HepG2 (cell line): ENCODE measurements at regions not wholly inside any gene's neighbourhood (a gene's known extent, or its start where the extent isn't known, plus 50 kb on each side); places are given as distances from the start of the nearest gene placed in this dataset.

Experiments used
- ATAC-seq: fragments of 200-7000 bp; cut with Tn5 transposase; 3 replicates; pipeline ENCODE4 v1.9.1; 2020; ENCODE audit warnings: mild to moderate bottlenecking, moderate library complexity
- BruUV-seq: library from RNA; stranded (reverse); fragments of 400-500 nt; replicated peaks from 2 replicates; lab custom pipeline; 2021; lab: Mats Ljungman, UMichigan
- CTCF ChIA-PET: fragments of 300-600 bp; formaldehyde crosslinking; extraction: SDS; loops from one replicate; lab custom pipeline; 2021; ENCODE audit warnings: low total read pairs, inconsistent platforms, low intra/inter-chr PET ratio; lab: Yijun Ruan, JAX
- POLR2A ChIA-PET: fragments of 350-600 bp; sonication (Branson Sonifier 250); formaldehyde crosslinking; loops from one replicate; lab custom pipeline; 2020; ENCODE audit warnings: antibody characterized with exemption, inconsistent platforms; lab: Yijun Ruan, JAX
- DNase-seq: peaks from one replicate; pipeline ENCODE4 v3.0.0-alpha.2; 2015; ENCODE audit warnings: low spot score
- FAIRE-seq: peaks from 3 replicates; lab custom pipeline; 2011; peaks lifted over from hg19 to GRCh38; lab: Jason Lieb, UNC
- H2AFZ ChIP-seq: one replicate; pipeline ENCODE4 v1.6.1; 2011; ENCODE audit warnings: low read length, inconsistent platforms
- H3K27ac ChIP-seq: fragments of 300-600 bp; 3 replicates; pipeline ENCODE4 v1.8.0; 2011; ENCODE audit warnings: mixed run types, mild to moderate bottlenecking, mixed read lengths, low read length, inconsistent platforms; ENCODE audit not compliant: insufficient read depth; ENCODE audit errors: extremely low read length
- H3K27me3 ChIP-seq, 2 experiments: fragments of 200-600 bp in 1 of 2; 2 replicates in 1 of 2; 3 replicates in 1 of 2; pipeline versions ENCODE4 v1.6.0 to v1.8.0; 2011; ENCODE audit warnings: low read length in 2 of 2, mild to moderate bottlenecking in 2 of 2, moderate library complexity in 2 of 2, inconsistent platforms in 1 of 2; ENCODE audit not compliant: insufficient read depth in 2 of 2, control insufficient read depth in 1 of 2
- H3K36me3 ChIP-seq, 2 experiments: fragments of 200-600 bp in 1 of 2; replicated peaks in 1 of 2; 2 replicates in 1 of 2; 3 replicates in 1 of 2; pipeline versions ENCODE4 v1.5.1 to v1.8.0; 2011; ENCODE audit warnings: low read length in 2 of 2, inconsistent platforms in 1 of 2; ENCODE audit not compliant: insufficient read depth in 2 of 2, control insufficient read depth in 1 of 2
- H3K4me1 ChIP-seq: 2 replicates; pipeline ENCODE4 v1.5.1; 2012; ENCODE audit warnings: low read length, inconsistent platforms; ENCODE audit not compliant: insufficient read depth
- H3K4me2 ChIP-seq: 2 replicates; pipeline ENCODE4 v1.6.0; 2011; ENCODE audit warnings: low read depth, low read length, inconsistent platforms
- H3K4me3 ChIP-seq, 3 experiments: fragments of 200-600 bp in 1 of 3; sonication (generic), shearing (Covaris generic) in 1 of 3; replicated peaks in 1 of 3; 2 replicates each; pipeline ENCODE4 v1.5.1; 2011 to 2016; ENCODE audit warnings: low read length in 3 of 3, inconsistent platforms in 2 of 3, low read depth in 2 of 3, mild to moderate bottlenecking in 2 of 3, control low read depth in 1 of 3, mixed read lengths in 1 of 3; ENCODE audit not compliant: insufficient read depth in 1 of 3
- H3K79me2 ChIP-seq: one replicate; pipeline ENCODE4 v1.6.1; 2011; ENCODE audit warnings: low read length, inconsistent platforms; ENCODE audit not compliant: insufficient read depth
- H3K9ac ChIP-seq: 2 replicates; pipeline ENCODE4 v1.6.0; 2011; ENCODE audit warnings: mild to moderate bottlenecking, low read depth, low read length, inconsistent platforms; ENCODE audit not compliant: insufficient read depth
- H3K9me3 ChIP-seq: 2 replicates; pipeline ENCODE4 v1.5.1; 2012; ENCODE audit warnings: mild to moderate bottlenecking, low read length
- H4K20me1 ChIP-seq: 2 replicates; pipeline ENCODE4 v1.6.0; 2011; ENCODE audit warnings: inconsistent platforms, mild to moderate bottlenecking, low read length, moderate library complexity; ENCODE audit not compliant: insufficient read depth
- BRCA1 ChIP-seq: sonication (generic); formaldehyde crosslinking; IDR thresholded peaks from 2 replicates; pipeline ENCODE4 v1.4.0; 2020; ENCODE audit warnings: missing genetic modification reagents
- CEBPG ChIP-seq: IDR thresholded peaks from 2 replicates; pipeline ENCODE4 v1.6.1; 2016
- GABPB1 ChIP-seq: IDR thresholded peaks from 2 replicates; pipeline ENCODE4 v1.6.1; 2016; ENCODE audit warnings: mild to moderate bottlenecking, missing genetic modification reagents, moderate library complexity, missing compliant biosample characterization
- HIVEP1 ChIP-seq: sonication (generic); formaldehyde crosslinking; IDR thresholded peaks from 2 replicates; pipeline ENCODE4 v1.4.0; 2020; ENCODE audit warnings: mild to moderate bottlenecking, missing genetic modification reagents
- HNRNPUL1 ChIP-seq: fragments of 200-400 bp; formaldehyde crosslinking; IDR thresholded peaks from 2 replicates; pipeline ENCODE4 v1.6.1; 2017; ENCODE audit warnings: low read depth, mild to moderate bottlenecking, low read length, moderate library complexity
- MAF1 ChIP-seq: sonication (generic); formaldehyde crosslinking; IDR thresholded peaks from 2 replicates; pipeline ENCODE4 v1.5.0; 2020; ENCODE audit warnings: missing genetic modification reagents, borderline replicate concordance
- MXD1 ChIP-seq: sonication (generic); formaldehyde crosslinking; IDR thresholded peaks from 2 replicates; pipeline ENCODE4 v1.4.0; 2020; ENCODE audit warnings: mild to moderate bottlenecking, missing genetic modification reagents
- NAIF1 ChIP-seq: sonication (generic); formaldehyde crosslinking; IDR thresholded peaks from 2 replicates; pipeline ENCODE4 v1.5.0; 2020; ENCODE audit warnings: mild to moderate bottlenecking, missing genetic modification reagents, borderline replicate concordance
- RBFOX2 ChIP-seq: fragments of 200-400 bp; formaldehyde crosslinking; IDR thresholded peaks from 2 replicates; pipeline ENCODE4 v1.6.1; 2017; ENCODE audit warnings: low read depth, mild to moderate bottlenecking, low read length
- TFAP4 ChIP-seq: sonication (generic); IDR thresholded peaks from 2 replicates; pipeline ENCODE4 v1.6.1; 2016; ENCODE audit warnings: low read depth, borderline replicate concordance
- ZBTB39 ChIP-seq: sonication (generic); formaldehyde crosslinking; IDR thresholded peaks from 2 replicates; pipeline ENCODE4 v1.5.0; 2020; ENCODE audit warnings: missing genetic modification reagents
- ZBTB7B ChIP-seq: sonication (generic); formaldehyde crosslinking; IDR thresholded peaks from 2 replicates; pipeline ENCODE4 v1.4.0; 2020; ENCODE audit warnings: missing genetic modification reagents
- ZFP36L1 ChIP-seq: sonication (generic); formaldehyde crosslinking; IDR thresholded peaks from 2 replicates; pipeline ENCODE4 v1.8.0; 2022; ENCODE audit warnings: mild to moderate bottlenecking, missing genetic modification reagents, moderate library complexity
- ZFP37 ChIP-seq: sonication (generic); formaldehyde crosslinking; IDR thresholded peaks from 2 replicates; pipeline ENCODE4 v1.4.0; 2020; ENCODE audit warnings: missing genetic modification reagents, borderline replicate concordance
- ZKSCAN8 ChIP-seq: IDR thresholded peaks from 2 replicates; pipeline ENCODE4 v1.6.1; 2016; ENCODE audit warnings: borderline replicate concordance, missing genetic modification reagents, missing compliant biosample characterization
- ZNF775 ChIP-seq: sonication (generic); formaldehyde crosslinking; IDR thresholded peaks from 2 replicates; pipeline ENCODE4 v1.4.0; 2020; ENCODE audit warnings: missing genetic modification reagents, mild to moderate bottlenecking, moderate library complexity, borderline replicate concordance
- WGBS: methylation state at CpG from one replicate; pipeline ENCODE4 v1.1.6; 2017; ENCODE audit warnings: low lambda C conversion rate; 5-methylcytosine and 5-hydroxymethylcytosine counted together
- in situ Hi-C: cut with HindIII; loops from 2 replicates; pipeline ENCODE4 v1.10.0; 2017; ENCODE audit warnings: low pct_unique_long_range_greater_than_20kb; ENCODE audit not compliant: extremely low pct_ligation_motif_present
- intact Hi-C: fragments of 100-400 bp; cut with micrococcal nuclease; formaldehyde crosslinking; loops from one replicate; pipeline ENCODE4 v1.10.0; 2022; ENCODE audit not compliant: unreplicated experiment

GRCh38 chr14:76309572-76310162 lies 66.3 kb upstream of the ESRRB start:
- Histone ChIP-seq H2AFZ (no peak overlapping the region), H3K4me1 (no peaks in the 10 kb centered on the region), H4K20me1 (no peaks in the 10 kb centered on the region), H3K27ac (no peak overlapping the region), H3K4me2 (no peak overlapping the region), H3K9ac (no peak overlapping the region), H3K36me3 (no peaks in the 10 kb centered on the region), H3K79me2 (no peaks in the 10 kb centered on the region), H3K4me3 (no peak overlapping the region), H3K27me3 (no peaks in the 10 kb centered on the region), H3K9me3 (no peaks in the 10 kb centered on the region)
- intact Hi-C loops, result no loop called here
- CTCF ChIA-PET, result no interaction called here
- BruUV-seq, result no TSS peak
- ATAC-seq (no peak), FAIRE-seq (no peak), DNase-seq (no peak)
- POLR2A ChIA-PET, result no interaction called here
- 56% methylated on average over 8 of the region's 8 CpGs for WGBS
- TF ChIP-seq TFAP4, result no peak
- in situ Hi-C loops, result no loop called here

- no TSS peak for BruUV-seq
- Histone ChIP-seq H3K4me1 (no peaks in the 10 kb centered on the region), H3K4me3 (no peak overlapping the region), H3K9me3 (no peaks in the 10 kb centered on the region), H3K27me3 (no peaks in the 10 kb centered on the region), H4K20me1 (no peaks in the 10 kb centered on the region), H2AFZ (no peak overlapping the region), H3K27ac (no peak overlapping the region), H3K36me3 (no peaks in the 10 kb centered on the region), H3K9ac (no peak overlapping the region), H3K79me2 (no peaks in the 10 kb centered on the region), H3K4me2 (no peak overlapping the region)
- DNase-seq, result no peak
- WGBS, result 72% methylated on average over 11 of the region's 13 CpGs
- ChIA-PET POLR2A (no interaction called here), CTCF (no interaction called here)
- no peak for ATAC-seq
- intact Hi-C loops (no loop called here), in situ Hi-C loops (no loop called here)
- FAIRE-seq, result no peak
- TF ChIP-seq ZBTB39 (CRISPR knock-in tag), result no peak
- TF ChIP-seq ZBTB7B (CRISPR knock-in tag), result no peak
- no peak for TF ChIP-seq GABPB1 (CRISPR knock-in tag)
- no peak for TF ChIP-seq NAIF1 (CRISPR knock-in tag)
- TF ChIP-seq ZNF775 (CRISPR knock-in tag), result no peak
- no peak for TF ChIP-seq HNRNPUL1
- TF ChIP-seq HIVEP1 (CRISPR knock-in tag), result no peak
- TF ChIP-seq MAF1, result no peak
- TF ChIP-seq CEBPG (CRISPR knock-in tag), result no peak
- TF ChIP-seq ZFP37 (CRISPR knock-in tag), result no peak
- no peak for TF ChIP-seq RBFOX2
- no peak for TF ChIP-seq ZFP36L1 (CRISPR knock-in tag)
- TF ChIP-seq ZKSCAN8 (CRISPR knock-in tag), result no peak
- no peak for TF ChIP-seq BRCA1 (CRISPR knock-in tag)
- no peak for TF ChIP-seq MXD1 (CRISPR knock-in tag)
These were observed 64.7 kb upstream of the ESRRB start for GRCh38 chr14:76311079-76311758.
